ENCODE measurements at regions not wholly inside any gene's neighbourhood (a gene's known extent, or its start where the extent isn't known, plus 50 kb on each side); places are given as distances from the start of the nearest gene placed in this dataset.

GRCh38 chr5:67372887-67373286, 176.3 kb upstream of the CD180 start:
- ATAC-seq (no peak), DNase-seq (ENCODE audit: low spot score) (no peak)
- ChIA-PET POLR2A (no interaction called here), CTCF (no interaction called here)
- no peak for TF ChIP-seq GABPB1 (CRISPR knock-in tag; IDR thresholded peaks at IDR 0.05)
- no peak for TF ChIP-seq MYBL2 (CRISPR knock-in tag; IDR thresholded peaks at IDR 0.05)
- TF ChIP-seq, protein P1, sequence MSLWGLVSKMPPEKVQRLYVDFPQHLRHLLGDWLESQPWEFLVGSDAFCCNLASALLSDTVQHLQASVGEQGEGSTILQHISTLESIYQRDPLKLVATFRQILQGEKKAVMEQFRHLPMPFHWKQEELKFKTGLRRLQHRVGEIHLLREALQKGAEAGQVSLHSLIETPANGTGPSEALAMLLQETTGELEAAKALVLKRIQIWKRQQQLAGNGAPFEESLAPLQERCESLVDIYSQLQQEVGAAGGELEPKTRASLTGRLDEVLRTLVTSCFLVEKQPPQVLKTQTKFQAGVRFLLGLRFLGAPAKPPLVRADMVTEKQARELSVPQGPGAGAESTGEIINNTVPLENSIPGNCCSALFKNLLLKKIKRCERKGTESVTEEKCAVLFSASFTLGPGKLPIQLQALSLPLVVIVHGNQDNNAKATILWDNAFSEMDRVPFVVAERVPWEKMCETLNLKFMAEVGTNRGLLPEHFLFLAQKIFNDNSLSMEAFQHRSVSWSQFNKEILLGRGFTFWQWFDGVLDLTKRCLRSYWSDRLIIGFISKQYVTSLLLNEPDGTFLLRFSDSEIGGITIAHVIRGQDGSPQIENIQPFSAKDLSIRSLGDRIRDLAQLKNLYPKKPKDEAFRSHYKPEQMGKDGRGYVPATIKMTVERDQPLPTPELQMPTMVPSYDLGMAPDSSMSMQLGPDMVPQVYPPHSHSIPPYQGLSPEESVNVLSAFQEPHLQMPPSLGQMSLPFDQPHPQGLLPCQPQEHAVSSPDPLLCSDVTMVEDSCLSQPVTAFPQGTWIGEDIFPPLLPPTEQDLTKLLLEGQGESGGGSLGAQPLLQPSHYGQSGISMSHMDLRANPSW (CRISPR knock-in tag; conservative IDR thresholded peaks at IDR 0.05; ENCODE audit: low read depth): no peak
- TF ChIP-seq ATF1 (CRISPR knock-in tag; IDR thresholded peaks at IDR 0.05): no peak
- TF ChIP-seq, protein P2, sequence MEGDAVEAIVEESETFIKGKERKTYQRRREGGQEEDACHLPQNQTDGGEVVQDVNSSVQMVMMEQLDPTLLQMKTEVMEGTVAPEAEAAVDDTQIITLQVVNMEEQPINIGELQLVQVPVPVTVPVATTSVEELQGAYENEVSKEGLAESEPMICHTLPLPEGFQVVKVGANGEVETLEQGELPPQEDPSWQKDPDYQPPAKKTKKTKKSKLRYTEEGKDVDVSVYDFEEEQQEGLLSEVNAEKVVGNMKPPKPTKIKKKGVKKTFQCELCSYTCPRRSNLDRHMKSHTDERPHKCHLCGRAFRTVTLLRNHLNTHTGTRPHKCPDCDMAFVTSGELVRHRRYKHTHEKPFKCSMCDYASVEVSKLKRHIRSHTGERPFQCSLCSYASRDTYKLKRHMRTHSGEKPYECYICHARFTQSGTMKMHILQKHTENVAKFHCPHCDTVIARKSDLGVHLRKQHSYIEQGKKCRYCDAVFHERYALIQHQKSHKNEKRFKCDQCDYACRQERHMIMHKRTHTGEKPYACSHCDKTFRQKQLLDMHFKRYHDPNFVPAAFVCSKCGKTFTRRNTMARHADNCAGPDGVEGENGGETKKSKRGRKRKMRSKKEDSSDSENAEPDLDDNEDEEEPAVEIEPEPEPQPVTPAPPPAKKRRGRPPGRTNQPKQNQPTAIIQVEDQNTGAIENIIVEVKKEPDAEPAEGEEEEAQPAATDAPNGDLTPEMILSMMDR (IDR thresholded peaks at IDR 0.05): no peak
- TF ChIP-seq ZNF423 (CRISPR knock-in tag; IDR thresholded peaks at IDR 0.05): no peak
- no peak for TF ChIP-seq ATF3 (CRISPR knock-in tag; conservative IDR thresholded peaks at IDR 0.05)
- TF ChIP-seq ZNF317 (CRISPR knock-in tag; IDR thresholded peaks at IDR 0.05; ENCODE audit: borderline replicate concordance, low read depth): no peak
- TF ChIP-seq ELF4 (CRISPR knock-in tag; IDR thresholded peaks at IDR 0.05; ENCODE audit: low read depth): no peak
- TF ChIP-seq NR3C1 (CRISPR knock-in tag; conservative IDR thresholded peaks at IDR 0.05; ENCODE audit: low read depth): no peak
- no peak for TF ChIP-seq NFATC4 (CRISPR knock-in tag; IDR thresholded peaks at IDR 0.05)
- no peak for TF ChIP-seq ZNF281 (CRISPR knock-in tag; IDR thresholded peaks at IDR 0.05)
- TF ChIP-seq, protein P3, sequence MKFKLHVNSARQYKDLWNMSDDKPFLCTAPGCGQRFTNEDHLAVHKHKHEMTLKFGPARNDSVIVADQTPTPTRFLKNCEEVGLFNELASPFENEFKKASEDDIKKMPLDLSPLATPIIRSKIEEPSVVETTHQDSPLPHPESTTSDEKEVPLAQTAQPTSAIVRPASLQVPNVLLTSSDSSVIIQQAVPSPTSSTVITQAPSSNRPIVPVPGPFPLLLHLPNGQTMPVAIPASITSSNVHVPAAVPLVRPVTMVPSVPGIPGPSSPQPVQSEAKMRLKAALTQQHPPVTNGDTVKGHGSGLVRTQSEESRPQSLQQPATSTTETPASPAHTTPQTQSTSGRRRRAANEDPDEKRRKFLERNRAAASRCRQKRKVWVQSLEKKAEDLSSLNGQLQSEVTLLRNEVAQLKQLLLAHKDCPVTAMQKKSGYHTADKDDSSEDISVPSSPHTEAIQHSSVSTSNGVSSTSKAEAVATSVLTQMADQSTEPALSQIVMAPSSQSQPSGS (CRISPR knock-in tag; IDR thresholded peaks at IDR 0.05; ENCODE audit: borderline replicate concordance, low read depth): no peak
- no peak for TF ChIP-seq OVOL2 (CRISPR knock-in tag; IDR thresholded peaks at IDR 0.05; ENCODE audit: borderline replicate concordance)
- TF ChIP-seq ZBTB43 (CRISPR knock-in tag; IDR thresholded peaks at IDR 0.05): no peak
- no peak for TF ChIP-seq TEAD1 (CRISPR knock-in tag; IDR thresholded peaks at IDR 0.05)
- no peak for TF ChIP-seq ZNF121 (CRISPR knock-in tag; IDR thresholded peaks at IDR 0.05)
- TF ChIP-seq TEAD4 (CRISPR knock-in tag; IDR thresholded peaks at IDR 0.05): no peak
- Mint-ChIP-seq H3K4me3 (no peak overlapping the region), H3K4me1 (peaks cover 8% of the 10 kb centered on the region), H3K9me3 (peaks cover 18% of the 10 kb centered on the region), H3K27me3 (ENCODE audit: low read depth) (no peaks in the 10 kb centered on the region), H3K36me3 (no peaks in the 10 kb centered on the region), H3K27ac (no peak overlapping the region)

Measured in WTC11 (cell line).